Activated CD4-positive, alpha-beta T cell treated with anti-CD3 and anti-CD28 coated beads for 36 hours (primary cell): ENCODE measurements at regions not wholly inside any gene's neighbourhood (a gene's known extent, or its start where the extent isn't known, plus 50 kb on each side); places are given as distances from the start of the nearest gene placed in this dataset.

Source experiments
- ATAC-seq: fragments of 200-7000 bp; cut with Tn5 transposase; one replicate; pipeline ENCODE4 v1.10.0; 2021; ENCODE audit warnings: mild to moderate bottlenecking, moderate library complexity
- CTCF ChIA-PET: fragments of 350-600 bp; sonication (Branson Sonifier 250); formaldehyde crosslinking; loops from one replicate; lab custom pipeline; 2021; ENCODE audit warnings: antibody characterized with exemption; lab: Charles Lee
- POLR2A ChIA-PET: fragments of 350-600 bp; sonication (Branson Sonifier 250); formaldehyde crosslinking; loops from one replicate; lab custom pipeline; 2021; ENCODE audit warnings: antibody characterized with exemption, inconsistent platforms; lab: Charles Lee
- DNase-seq: peaks from one replicate; pipeline ENCODE4 v3.0.0-alpha.2; 2020
- H3K27ac Mint-ChIP-seq: one replicate; pipeline ENCODE4 v1.8.0; 2021; ENCODE audit warnings: mixed read lengths
- H3K27me3 Mint-ChIP-seq: one replicate; pipeline ENCODE4 v1.8.0; 2021; ENCODE audit warnings: mixed read lengths
- H3K36me3 Mint-ChIP-seq: one replicate; pipeline ENCODE4 v1.8.0; 2021; ENCODE audit warnings: low read depth, mixed read lengths
- H3K4me1 Mint-ChIP-seq: one replicate; pipeline ENCODE4 v1.8.0; 2021; ENCODE audit warnings: mixed read lengths
- H3K4me3 Mint-ChIP-seq: one replicate; pipeline ENCODE4 v1.8.0; 2021; ENCODE audit warnings: mild to moderate bottlenecking, moderate library complexity, mixed read lengths
- H3K9me3 Mint-ChIP-seq: one replicate; pipeline ENCODE4 v1.8.0; 2021; ENCODE audit warnings: low read depth, mixed read lengths
- intact Hi-C, 2 experiments: fragments of 100-400 bp; cut with DNase I in 1 of 2; cut with micrococcal nuclease in 1 of 2; formaldehyde crosslinking; loops; one replicate each; pipeline versions ENCODE4 v1.14.2 to v1.15.1; 2022 to 2024; cut with DNase I, micrococcal nuclease

DNA sequence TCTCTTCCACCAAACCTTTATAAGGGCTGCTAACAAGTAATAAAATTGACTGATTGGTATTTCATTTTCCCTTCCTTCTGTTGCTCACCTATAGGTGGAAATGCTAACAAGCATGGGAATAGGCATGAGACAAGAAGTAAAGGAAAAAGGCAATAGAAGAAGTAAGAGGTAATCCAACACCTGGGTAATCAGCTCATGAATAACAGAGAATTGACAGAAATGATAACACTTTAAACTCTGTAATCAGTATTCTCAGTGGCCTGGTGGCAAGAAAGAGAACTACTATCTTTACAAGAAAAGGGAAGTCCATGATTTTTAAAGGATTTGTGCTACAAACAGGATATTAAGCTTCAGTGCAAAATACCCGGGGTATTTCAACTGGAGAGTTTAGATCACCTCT, 737.8 kb downstream of the RERGL start:
- intact Hi-C loops = no loop called here
- H3K27me3 Mint-ChIP-seq = no peaks in the 10 kb centered on the region
- ATAC-seq = no peak
- no peaks in the 10 kb centered on the region for H3K36me3 Mint-ChIP-seq
- no peaks in the 10 kb centered on the region for H3K4me1 Mint-ChIP-seq
- ChIA-PET POLR2A (no interaction called here), CTCF (no interaction called here)
- H3K4me3 Mint-ChIP-seq = no peak overlapping the region
- DNase-seq = no peak
- H3K9me3 Mint-ChIP-seq = no peaks in the 10 kb centered on the region
- H3K27ac Mint-ChIP-seq = no peak overlapping the region

DNA sequence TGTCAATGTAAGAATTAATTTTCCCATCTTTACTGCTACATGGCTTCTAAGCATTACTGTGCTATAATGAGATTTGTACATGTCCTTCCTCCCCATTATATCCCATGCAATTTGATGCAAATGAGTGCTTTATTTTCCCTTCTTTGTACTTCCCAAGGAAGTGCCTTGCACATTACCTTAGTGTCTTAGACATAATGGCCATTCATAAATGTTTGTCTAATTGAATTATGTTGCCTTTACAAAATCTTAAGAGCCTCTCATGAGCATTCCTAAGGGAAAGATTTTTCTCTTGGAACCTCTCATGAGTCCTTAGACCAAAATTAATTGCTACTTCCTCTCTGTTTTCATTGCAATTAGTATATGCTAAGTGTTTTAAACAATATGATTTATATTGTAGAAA, 741.7 kb downstream of the RERGL start:
- ATAC-seq (no peak), DNase-seq (no peak)
- no peaks in the 10 kb centered on the region for H3K36me3 Mint-ChIP-seq
- CTCF ChIA-PET = no interaction called here
- H3K9me3 Mint-ChIP-seq = peaks cover 5% of the 10 kb centered on the region
- H3K4me3 Mint-ChIP-seq = no peak overlapping the region
- H3K4me1 Mint-ChIP-seq = no peaks in the 10 kb centered on the region
- intact Hi-C loops = no loop called here
- no peaks in the 10 kb centered on the region for H3K27me3 Mint-ChIP-seq
- H3K27ac Mint-ChIP-seq = no peak overlapping the region
- POLR2A ChIA-PET = no interaction called here

DNA sequence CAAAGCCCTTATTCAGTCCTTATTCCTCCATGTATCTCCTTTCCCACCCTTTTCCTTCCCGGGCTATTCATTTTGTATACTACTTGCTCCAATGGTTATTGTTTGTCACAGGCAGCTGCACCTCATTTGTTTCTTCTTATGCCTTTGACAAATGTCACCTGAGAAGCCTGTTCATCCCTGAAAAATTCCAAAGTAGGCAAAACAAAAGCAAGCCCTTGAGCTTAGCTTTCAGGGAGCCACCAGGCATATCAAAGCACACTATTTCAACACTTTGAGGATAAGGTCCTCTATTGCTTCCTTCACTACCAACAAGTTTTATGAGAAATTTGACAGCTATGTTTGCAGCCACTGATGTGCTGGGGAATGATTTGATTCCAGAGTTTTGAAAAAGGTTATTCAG, 738.7 kb upstream of the LMO3 start:
- DNase-seq (no peak), ATAC-seq (no peak)
- ChIA-PET POLR2A (no interaction called here), CTCF (no interaction called here)
- Mint-ChIP-seq H3K4me3 (no peak overlapping the region), H3K36me3 (no peaks in the 10 kb centered on the region), H3K4me1 (no peaks in the 10 kb centered on the region), H3K27ac (no peak overlapping the region), H3K9me3 (peaks cover 10% of the 10 kb centered on the region), H3K27me3 (no peaks in the 10 kb centered on the region)
- intact Hi-C loops = no loop called here

DNA sequence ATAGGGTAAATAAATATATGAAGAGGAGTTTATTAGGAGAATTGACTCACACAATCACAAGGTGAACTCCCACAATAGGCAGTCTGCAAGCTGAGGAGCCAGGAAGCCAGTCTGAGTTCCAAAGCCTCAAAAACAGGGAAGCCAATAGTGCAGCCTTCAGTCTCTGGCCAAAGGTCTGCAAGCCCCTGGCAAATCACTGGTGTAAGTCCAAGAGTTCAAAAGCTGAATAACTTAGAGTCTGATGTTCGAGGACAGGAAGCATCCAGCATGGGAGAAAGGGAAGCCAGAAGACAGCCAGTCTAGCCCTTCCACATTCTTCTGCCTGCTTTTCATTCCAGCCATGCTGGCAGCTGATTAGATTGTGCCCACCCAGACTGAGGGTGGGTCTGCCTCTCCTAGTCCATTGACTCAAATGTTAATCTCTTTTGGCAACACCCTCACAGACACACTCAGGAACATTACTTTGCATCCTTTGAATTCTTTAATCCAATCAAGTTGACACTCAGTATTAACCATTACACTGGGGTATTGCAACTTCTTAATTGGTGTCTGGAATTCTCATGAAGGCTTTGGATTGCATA, 736.5 kb upstream of the LMO3 start:
- no peak for ATAC-seq
- no peaks in the 10 kb centered on the region for H3K4me1 Mint-ChIP-seq

DNA sequence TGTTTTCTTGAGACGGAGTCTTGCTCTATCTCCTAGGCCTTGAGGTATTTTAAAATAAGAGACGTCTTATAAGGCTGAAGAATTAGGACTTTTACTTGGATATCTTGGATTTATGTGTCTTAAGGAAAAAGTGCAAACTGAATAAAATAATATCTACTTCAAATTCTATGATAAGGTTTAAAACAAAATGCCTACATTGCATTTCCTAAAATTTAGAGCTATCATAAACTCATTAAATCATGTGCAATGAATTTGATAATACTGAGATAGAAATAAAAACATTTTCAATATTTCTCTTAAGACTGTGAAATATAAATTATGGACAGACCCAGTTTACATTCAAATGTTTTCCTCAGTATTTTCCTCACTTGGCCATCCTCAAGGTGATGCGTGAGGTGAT, 729.5 kb upstream of the LMO3 start:
- Mint-ChIP-seq H3K36me3 (no peaks in the 10 kb centered on the region), H3K9me3 (peaks cover 20% of the 10 kb centered on the region), H3K27me3 (no peaks in the 10 kb centered on the region), H3K4me3 (no peak overlapping the region), H3K4me1 (no peaks in the 10 kb centered on the region), H3K27ac (no peak overlapping the region)
- CTCF ChIA-PET = no interaction called here
- DNase-seq = no peak
- POLR2A ChIA-PET = no interaction called here
- no peak for ATAC-seq
- intact Hi-C loops = no loop called here

More for the DNA sequence above, 736.5 kb upstream of the LMO3 start:
- H3K27ac Mint-ChIP-seq = no peak overlapping the region
- no peaks in the 10 kb centered on the region for H3K27me3 Mint-ChIP-seq
- no peak overlapping the region for H3K4me3 Mint-ChIP-seq
- DNase-seq = no peak
- H3K36me3 Mint-ChIP-seq = no peaks in the 10 kb centered on the region
- intact Hi-C loops = no loop called here
- peaks cover 15% of the 10 kb centered on the region for H3K9me3 Mint-ChIP-seq
- ChIA-PET POLR2A (no interaction called here), CTCF (interaction anchor here (0.6 kb wide), 1 partner anchor 409 kb away, joined by 3 read pairs; no protein-coding TSS in a partner anchor)

DNA sequence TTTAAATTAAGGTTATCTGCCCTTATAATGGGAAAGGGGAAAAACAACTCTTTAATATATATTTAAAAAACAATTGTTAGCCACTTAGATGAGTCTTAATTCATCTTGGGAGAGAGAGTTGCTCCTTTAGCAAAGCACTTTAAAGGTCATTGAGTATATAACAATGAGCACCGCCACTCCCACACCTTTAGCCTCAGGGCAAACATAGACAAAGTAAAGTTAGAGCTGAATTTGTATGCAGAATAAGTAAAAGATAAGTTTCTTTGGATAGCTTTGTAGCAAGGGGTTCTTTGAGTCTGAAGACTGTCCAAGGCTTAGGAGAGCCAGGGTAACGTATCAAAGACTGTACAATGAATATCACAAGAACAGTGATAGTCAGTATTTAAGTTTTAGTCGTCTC, 728.8 kb upstream of the LMO3 start:
- H3K36me3 Mint-ChIP-seq = no peaks in the 10 kb centered on the region
- ATAC-seq = no peak
- H3K9me3 Mint-ChIP-seq = peaks cover 21% of the 10 kb centered on the region
- no peak overlapping the region for H3K27ac Mint-ChIP-seq
- no peaks in the 10 kb centered on the region for H3K4me1 Mint-ChIP-seq
- ChIA-PET POLR2A (no interaction called here), CTCF (no interaction called here)
- H3K27me3 Mint-ChIP-seq = no peaks in the 10 kb centered on the region
- H3K4me3 Mint-ChIP-seq = no peak overlapping the region
- DNase-seq = no peak
- intact Hi-C loops = no loop called here

DNA sequence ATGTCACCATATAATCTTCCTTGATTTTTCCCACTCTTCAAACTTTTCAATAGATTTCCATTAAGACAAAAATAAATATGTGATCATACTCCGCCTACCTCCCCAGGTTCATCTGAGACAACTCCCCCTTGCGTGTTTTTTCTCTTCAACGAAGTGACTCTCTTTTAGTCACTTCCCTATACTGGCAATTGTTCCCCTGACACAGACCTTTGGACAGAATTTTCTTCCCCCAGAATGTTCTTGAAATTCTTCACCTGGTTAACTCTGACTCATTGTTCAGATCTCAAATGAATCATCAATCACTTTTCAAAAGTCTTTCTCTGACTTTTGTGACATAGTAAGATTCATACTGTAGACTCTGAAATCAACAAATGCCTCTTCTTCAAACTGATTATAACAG, 727.3 kb upstream of the LMO3 start:
- CTCF ChIA-PET = no interaction called here
- intact Hi-C loops = no loop called here

DNA sequence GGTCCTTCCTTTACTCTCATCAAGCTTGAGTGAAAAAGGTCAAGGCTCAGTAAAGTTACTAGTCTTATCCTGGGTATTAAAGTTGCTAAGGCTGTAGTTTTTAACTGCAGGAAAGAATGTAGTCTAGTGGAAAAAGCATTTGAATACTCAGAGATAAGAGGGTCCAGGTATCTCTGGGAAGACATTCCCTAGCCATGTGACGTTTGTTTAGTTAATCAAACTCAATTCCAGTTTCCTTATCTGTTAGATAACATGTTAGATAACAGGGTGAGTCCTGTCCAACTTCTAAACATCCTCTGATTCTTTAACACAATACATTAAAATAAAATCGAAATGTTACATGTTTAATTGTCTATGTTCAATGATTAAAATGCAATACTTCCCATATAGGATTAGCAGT, 720.7 kb upstream of the LMO3 start:
- H3K27ac Mint-ChIP-seq = no peak overlapping the region
- no peaks in the 10 kb centered on the region for H3K36me3 Mint-ChIP-seq
- POLR2A ChIA-PET = no interaction called here
- CTCF ChIA-PET = interaction anchor here (0.6 kb wide), 1 partner anchor 80 kb away, joined by 3 read pairs; no protein-coding TSS in a partner anchor
- intact Hi-C loops = no loop called here
- H3K4me3 Mint-ChIP-seq = no peak overlapping the region
- ATAC-seq (no peak), DNase-seq (no peak)
- peaks cover 8% of the 10 kb centered on the region for H3K9me3 Mint-ChIP-seq
- H3K27me3 Mint-ChIP-seq = no peaks in the 10 kb centered on the region
- no peaks in the 10 kb centered on the region for H3K4me1 Mint-ChIP-seq

More for the DNA sequence above, 727.3 kb upstream of the LMO3 start:
- H3K4me3 Mint-ChIP-seq = no peak overlapping the region
- POLR2A ChIA-PET = no interaction called here
- H3K9me3 Mint-ChIP-seq = peaks cover 22% of the 10 kb centered on the region
- ATAC-seq (no peak), DNase-seq (no peak)
- H3K4me1 Mint-ChIP-seq = no peaks in the 10 kb centered on the region
- no peaks in the 10 kb centered on the region for H3K27me3 Mint-ChIP-seq
- no peak overlapping the region for H3K27ac Mint-ChIP-seq
- no peaks in the 10 kb centered on the region for H3K36me3 Mint-ChIP-seq

DNA sequence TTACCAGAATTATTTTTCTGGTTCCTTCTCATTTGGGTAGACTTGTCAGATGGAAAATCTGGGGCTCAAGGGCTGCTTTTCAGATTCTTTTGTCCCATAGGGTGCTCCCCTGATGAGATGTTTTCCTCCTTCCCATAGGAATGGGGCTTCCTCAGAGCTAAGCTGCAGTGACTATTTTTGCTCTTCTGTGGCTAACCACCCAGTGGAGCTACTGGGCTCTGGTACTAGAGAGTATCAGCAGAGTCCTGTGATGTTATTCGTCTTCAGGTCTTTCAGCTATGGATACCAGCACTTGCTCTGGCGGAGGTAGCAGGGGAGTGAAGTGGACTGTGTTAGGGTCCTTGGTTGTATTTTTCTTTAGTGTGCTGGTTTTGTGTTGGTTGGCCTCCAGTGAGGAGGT, 716.1 kb upstream of the LMO3 start:
- no peak for DNase-seq
- Mint-ChIP-seq H3K9me3 (peaks cover 22% of the 10 kb centered on the region), H3K27ac (no peak overlapping the region), H3K4me1 (no peaks in the 10 kb centered on the region), H3K27me3 (no peaks in the 10 kb centered on the region), H3K4me3 (no peak overlapping the region), H3K36me3 (no peaks in the 10 kb centered on the region)
- POLR2A ChIA-PET = no interaction called here
- no peak for ATAC-seq
- CTCF ChIA-PET = no interaction called here
- intact Hi-C loops = no loop called here

DNA sequence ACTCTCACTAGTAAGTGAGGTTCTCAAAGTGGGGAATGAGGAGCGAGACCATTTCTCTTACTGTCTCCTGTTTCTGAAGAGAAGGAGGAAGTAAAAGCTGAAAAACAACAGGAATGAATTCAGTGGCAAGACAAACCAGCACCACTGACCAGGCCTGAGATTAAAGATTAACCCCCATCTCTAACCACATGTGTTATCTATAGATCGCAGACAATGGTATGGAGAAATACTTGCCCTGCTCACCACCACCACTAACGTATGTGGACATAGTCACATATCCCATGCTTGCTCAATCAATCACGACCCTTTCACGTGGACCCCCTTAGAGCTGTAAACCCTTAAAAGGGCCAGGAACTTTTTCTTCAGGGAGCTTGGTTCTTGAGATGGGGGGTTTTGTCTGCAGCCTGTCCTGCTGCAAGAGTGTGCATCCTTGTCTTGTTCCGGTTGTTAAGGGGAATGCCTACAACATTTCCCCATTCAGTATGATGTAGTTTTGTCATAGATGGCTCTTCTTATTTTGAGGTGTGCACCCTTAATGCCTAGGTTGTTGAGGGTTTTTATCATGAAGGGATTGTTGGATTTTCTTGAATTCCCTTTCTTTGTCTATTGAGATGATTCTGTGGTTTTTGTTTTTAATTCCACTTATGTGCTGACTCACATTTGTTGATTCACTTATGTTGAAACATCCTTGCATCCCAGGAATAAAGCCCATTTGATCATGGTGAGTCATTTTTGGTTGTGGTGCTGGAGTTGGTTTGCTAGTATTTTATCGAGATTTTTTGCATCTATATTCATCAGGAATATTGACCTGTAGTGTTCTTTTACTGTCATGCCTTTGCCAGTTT, 698.8 kb upstream of the LMO3 start:
- DNase-seq (no peak), ATAC-seq (no peak)
- POLR2A ChIA-PET = no interaction called here
- CTCF ChIA-PET = no interaction called here
- H3K27ac Mint-ChIP-seq = no peak overlapping the region
- H3K27me3 Mint-ChIP-seq = no peaks in the 10 kb centered on the region
- no peak overlapping the region for H3K4me3 Mint-ChIP-seq
- H3K36me3 Mint-ChIP-seq = no peaks in the 10 kb centered on the region
- peaks cover 19% of the 10 kb centered on the region for H3K9me3 Mint-ChIP-seq
- no peaks in the 10 kb centered on the region for H3K4me1 Mint-ChIP-seq
- intact Hi-C loops = no loop called here

DNA sequence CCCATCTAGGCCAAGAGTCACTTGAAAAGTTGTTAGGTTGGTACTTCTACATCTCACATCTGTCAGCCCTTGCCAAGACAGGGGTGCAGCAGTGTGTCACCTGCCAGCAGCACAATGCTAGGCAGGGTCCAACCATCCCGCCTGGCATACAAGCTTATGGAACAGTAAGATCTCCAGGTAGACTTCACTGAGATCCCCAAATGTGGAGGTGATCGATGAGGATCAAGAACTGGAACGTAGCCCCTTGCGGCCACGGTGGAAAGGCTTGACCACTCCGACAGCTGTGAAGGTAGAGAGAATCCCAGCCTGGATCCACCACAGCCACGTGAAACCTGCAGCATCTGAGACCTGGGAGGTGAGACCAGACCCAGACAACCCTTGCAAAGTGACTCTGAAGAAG, 696.0 kb upstream of the LMO3 start:
- no peaks in the 10 kb centered on the region for H3K4me1 Mint-ChIP-seq
- H3K9me3 Mint-ChIP-seq = peaks cover 25% of the 10 kb centered on the region
- ATAC-seq = no peak
- H3K4me3 Mint-ChIP-seq = no peak overlapping the region
- ChIA-PET CTCF (no interaction called here), POLR2A (no interaction called here)
- no peaks in the 10 kb centered on the region for H3K36me3 Mint-ChIP-seq
- DNase-seq = no peak
- H3K27ac Mint-ChIP-seq = no peak overlapping the region
- no peaks in the 10 kb centered on the region for H3K27me3 Mint-ChIP-seq
- intact Hi-C loops = no loop called here

DNA sequence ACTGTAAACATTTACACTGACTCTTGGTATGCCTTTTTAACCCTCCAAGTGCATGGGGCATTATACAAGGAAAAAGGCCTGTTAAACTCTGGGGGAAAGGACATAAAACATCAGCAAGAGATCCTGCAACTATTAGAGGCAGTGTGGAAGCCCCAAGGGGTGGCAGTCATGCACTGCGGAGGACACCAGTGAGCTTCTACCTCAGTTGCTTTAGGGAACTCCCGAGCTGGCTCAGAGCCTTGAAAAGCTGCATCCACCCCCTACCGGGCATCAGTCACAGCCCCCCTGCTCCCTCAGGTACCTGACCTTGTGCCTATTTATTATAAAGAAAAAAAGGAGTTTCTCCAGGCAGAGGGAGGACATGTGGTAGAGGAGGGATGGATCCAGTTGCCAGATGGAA, 695.6 kb upstream of the LMO3 start:
- H3K27ac Mint-ChIP-seq = no peak overlapping the region
- no peaks in the 10 kb centered on the region for H3K4me1 Mint-ChIP-seq
- ATAC-seq (no peak), DNase-seq (no peak)
- no peaks in the 10 kb centered on the region for H3K27me3 Mint-ChIP-seq
- intact Hi-C loops = no loop called here
- ChIA-PET POLR2A (no interaction called here), CTCF (no interaction called here)
- H3K36me3 Mint-ChIP-seq = no peaks in the 10 kb centered on the region
- no peak overlapping the region for H3K4me3 Mint-ChIP-seq
- peaks cover 25% of the 10 kb centered on the region for H3K9me3 Mint-ChIP-seq
